HG03025 (cell line): ENCODE measurements at regions not wholly inside any gene's neighbourhood (a gene's known extent, or its start where the extent isn't known, plus 50 kb on each side); places are given as distances from the start of the nearest gene placed in this dataset.

Source experiments
- ATAC-seq: cut with Tn5 transposase; IDR thresholded peaks from one replicate; pipeline ENCODE4 v1.9.1; 2021; ENCODE audit warnings: mild to moderate bottlenecking, moderate library complexity; ENCODE audit not compliant: unreplicated experiment, low FRiP score

DNA sequence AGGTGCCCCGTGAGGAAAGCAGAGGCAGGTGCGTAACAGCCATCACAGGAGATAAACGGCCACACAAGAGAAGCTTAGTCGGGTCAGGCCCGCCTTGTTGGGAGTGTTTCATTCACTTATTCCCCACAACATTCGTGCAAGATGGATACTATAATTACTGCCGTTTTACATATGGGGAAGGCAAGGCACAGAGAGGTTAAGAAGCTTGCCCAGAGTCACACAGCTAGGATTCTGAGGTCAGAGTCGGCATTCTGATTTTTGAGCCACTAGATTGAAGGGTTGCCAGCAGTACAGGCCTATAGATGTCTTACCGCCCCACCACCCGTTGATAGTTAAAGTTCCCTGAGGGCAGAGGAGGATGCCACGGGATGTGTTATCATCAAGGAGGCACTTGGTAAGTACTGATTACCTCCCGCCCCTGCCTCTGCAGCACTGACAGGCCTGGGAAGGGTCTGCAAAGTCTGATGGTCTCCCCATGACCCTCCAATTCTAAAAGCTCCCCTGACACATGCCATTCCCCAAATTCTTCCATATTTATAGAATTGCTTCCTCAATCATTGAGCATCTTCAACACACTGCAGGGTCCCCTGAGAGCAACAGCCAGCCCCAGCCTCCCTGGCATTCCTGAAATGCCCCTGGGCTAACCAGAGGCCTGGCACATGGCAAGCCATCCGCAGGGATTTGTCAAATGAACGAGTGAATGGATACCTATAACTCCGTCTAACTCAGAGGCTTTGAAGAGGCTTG lies 74.7 kb upstream of the CLDN14 start:
- no peak for ATAC-seq

DNA sequence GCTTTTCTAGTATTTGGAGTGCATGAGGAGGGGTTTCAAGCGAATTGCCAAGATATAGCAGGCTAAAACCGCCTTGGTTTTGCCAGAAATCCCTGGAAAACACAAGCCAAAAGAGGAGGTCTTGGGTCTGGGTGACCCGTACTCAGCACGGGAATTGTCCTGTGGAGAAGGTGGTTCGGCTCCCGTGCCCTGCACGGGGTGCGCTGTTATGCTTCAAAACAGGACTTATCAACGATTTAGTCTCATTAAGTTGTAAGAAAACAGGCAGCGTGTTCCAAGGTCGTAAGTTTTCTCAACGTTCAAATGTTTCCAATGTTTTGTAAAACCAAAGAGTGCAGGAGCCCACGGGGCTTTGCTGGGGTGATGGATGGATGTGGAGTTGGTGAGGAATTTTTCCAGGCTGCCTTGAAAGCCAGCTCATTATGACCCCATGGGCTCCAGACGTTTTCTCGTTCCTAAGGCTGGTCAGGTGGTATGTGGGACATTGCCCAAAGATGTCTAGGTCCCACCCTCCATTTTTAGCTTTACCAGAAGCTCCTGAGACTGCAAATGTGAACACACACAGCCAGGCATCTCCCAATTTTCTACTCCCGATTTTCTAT lies 75.4 kb upstream of the CLDN14 start:
- no peak for ATAC-seq

- no peak for ATAC-seq
Observed at GRCh38 chr21:36557316-36557715, 77.4 kb upstream of the CLDN14 start.

- ATAC-seq, result no peak
Observed at GRCh38 chr21:36560933-36561575, 81.1 kb upstream of the CLDN14 start.

DNA sequence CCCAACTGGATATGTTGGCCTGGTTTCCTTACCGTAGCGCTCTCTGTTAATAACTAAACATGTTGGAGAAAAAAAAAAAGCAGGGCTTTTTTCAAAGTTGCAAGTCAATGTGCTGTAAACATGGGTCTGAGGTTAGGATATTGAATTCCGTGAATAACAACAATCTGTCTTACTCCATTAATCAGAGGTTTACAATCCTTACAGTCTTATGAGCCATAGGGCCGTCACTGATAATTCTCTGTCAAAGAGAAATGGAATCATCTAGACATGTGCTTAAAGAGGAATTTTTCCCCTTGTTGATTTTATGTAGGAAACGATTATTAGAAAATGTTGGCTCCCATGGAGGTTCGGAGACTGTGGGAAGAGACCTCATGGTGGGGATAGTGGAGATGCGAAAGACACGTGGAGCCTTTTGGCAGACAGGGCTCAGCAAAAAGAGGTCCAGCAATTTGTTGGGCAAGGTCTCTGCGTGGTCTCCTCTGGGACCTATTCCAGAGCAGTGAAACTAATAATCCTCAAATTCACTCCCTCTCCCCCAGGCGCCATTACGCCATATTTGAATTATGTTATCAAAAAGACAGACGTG lies 83.5 kb upstream of the CLDN14 start:
- no peak for ATAC-seq

DNA sequence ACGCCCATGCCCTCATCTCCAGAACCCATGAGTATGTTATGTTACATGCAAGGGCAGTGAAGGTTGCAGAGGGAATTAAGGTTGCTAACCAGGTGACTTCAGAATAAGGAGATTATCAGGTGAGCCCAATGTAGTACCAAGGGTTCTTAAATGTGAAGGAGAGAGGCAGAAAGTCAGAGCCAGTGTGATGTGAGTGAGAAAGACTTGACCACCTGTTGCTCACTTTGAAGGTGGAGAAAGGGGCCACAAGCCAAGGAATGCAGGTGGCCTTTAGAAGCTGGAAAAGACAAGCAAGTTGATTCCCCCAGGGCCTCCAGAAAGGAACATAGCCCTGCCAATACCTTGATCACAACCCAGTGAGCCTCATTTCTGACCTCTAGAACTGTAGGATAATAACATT lies 84.7 kb upstream of the CLDN14 start:
- ATAC-seq, result no peak

- ATAC-seq, result no peak
Observed at GRCh38 chr21:36565540-36565939, 85.6 kb upstream of the CLDN14 start.

DNA sequence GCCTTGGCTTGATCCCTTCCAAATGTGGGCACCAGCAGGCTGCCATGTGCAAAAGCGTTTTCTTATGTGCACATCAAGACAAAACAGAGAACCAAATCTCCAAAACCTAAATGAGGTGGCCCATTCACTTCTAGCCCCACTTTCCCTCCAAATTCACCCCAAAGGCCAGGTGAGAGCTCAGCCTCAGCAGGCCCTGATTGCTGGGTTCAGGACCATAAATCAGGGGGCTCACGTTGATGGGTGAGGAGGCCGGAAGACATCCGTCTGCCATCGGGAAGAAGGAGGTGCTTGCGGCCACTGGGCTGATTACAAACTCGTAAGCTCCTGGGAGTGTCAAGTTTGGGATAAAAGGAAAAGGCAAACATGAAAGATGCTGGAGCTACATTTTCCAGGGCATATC lies 86.7 kb upstream of the CLDN14 start:
- ATAC-seq, result no peak

- no peak for ATAC-seq
Observed at GRCh38 chr21:36567216-36567885, 87.4 kb upstream of the CLDN14 start.

- no peak for ATAC-seq
Observed at GRCh38 chr21:36569511-36569910, 89.6 kb upstream of the CLDN14 start.

DNA sequence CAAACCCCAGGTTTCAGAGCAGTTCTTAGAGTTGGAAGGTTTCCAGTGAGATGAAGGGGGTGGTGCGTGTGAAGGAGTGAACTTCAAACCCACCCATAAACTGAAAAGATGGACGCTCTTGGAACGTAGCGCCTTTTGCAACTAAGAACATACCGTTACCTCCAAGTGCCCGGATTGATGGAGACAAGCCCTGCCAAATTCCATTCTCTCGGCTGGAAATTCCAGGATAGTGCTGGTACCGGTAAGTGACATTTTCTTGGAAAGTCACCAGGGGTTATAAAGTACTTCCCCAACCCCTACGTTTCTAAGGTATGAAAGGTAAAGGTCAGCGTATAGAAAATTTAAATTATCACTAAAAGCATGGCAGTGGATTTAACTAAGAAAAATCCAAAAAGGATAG lies 91.6 kb upstream of the CLDN14 start:
- no peak for ATAC-seq

DNA sequence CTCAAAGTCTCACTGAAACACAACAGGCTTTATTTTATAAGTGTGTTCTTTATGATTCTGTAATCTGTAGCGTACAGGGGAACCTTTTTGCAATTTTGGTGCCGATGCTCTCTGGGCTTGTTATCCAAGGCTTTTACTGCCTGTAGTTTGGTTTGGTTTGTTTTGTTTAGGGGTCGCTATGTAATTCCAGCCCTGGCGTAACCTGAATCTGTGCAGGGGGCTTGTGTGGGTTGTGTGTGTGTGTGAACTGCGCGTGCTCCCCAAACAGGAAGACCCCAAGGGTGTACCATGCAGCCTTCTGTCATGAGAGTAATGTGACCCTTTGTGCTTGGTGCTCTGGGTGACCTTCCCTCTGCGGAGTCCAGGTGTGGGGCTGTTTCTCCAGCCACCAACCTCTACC lies 92.1 kb upstream of the CLDN14 start:
- no peak for ATAC-seq

DNA sequence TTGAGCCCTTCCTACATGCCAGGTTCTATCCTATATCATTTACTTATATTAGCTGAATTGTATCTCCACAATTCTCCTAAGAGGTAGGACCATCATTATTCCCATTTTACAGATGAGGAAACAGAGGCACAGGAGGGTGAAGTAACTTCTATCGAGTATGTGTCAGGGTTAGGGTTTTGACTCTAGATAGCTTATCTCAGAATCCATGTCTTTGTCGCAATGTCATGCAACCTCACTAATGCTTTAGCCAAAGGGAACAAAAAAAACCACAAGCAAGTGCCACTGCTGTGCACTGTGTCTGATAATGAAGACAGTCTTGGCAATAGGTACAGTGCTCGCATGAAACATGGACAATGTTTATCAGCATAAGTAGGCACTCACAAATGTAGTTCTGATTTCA lies 95.4 kb upstream of the CLDN14 start:
- ATAC-seq, result no peak

- no peak for ATAC-seq
Observed at GRCh38 chr21:36576441-36576840, 96.5 kb upstream of the CLDN14 start.

GRCh38 chr21:36579898-36580297 lies 100.0 kb upstream of the CLDN14 start:
- no peak for ATAC-seq

DNA sequence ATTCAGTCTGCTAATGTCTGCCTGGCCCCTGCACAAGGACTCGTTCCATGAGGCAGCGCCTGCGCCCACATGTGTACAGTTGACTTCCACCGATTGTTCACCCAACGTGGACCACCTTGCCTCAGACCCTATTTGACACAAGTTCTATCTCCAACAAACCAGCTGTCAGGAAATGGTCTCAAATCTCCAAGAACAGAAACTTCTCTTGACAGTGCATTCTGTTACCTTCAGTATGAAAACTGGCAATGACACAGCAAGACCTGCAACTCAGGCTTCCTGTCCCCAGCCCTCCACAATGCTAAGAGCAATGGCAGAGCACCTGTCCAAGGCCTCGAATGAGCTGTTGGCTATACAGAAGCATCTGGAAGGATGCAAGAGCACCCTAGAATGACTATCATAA lies 102.3 kb upstream of the CLDN14 start:
- ATAC-seq, result no peak

GRCh38 chr21:36583591-36583990 lies 103.7 kb upstream of the CLDN14 start:
- no peak for ATAC-seq

DNA sequence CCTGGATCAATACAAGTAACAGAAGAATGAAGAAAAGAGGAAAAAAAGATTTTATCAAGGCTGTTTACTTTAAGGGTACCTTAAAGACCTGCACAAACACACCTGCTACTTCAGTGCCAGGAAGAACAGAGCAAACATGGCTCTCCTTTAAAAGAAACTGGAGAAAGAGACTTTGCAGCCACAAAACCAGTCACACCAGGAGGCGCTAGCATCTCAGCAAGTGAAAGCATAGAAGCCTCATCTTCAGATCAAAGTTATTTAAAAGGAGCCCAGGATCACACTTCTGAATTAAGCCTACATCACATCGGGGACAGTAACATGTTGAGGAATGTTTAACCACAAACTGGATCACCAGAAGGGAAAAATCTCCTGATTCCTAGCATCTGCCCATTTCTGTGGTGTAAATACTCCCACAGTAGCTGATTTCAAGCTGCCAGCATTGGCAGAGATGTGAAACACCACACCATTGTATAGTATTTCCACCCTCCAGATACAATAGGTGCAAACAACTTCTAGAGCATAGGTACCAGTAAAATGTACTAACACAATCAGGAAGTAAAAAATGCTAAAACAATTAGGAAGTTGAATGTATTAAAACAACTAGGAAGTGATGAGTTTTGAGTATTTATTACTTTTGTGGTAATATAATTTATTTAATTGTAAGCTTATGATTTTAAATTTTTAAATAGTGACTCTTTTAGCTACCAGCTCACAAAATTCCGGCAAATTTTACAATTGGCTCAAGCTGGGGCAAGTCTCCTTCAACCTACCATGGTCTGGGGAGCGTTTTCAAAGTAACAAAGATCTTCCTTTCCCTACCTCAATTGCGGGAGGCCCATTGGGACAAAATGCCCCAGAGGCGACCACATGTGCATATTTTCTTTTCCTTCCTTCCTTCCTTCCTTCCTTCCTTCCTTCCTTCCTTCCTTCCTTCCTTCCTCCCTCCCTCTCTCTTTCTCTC lies 105.3 kb upstream of the CLDN14 start:
- ATAC-seq, result no peak

- no peak for ATAC-seq
Observed at GRCh38 chr21:36587388-36587787, 107.5 kb upstream of the CLDN14 start.
